Lower lobe of right lung (tissue), 2 donors: ENCODE measurements at regions not wholly inside any gene's neighbourhood (a gene's known extent, or its start where the extent isn't known, plus 50 kb on each side); places are given as distances from the start of the nearest gene placed in this dataset.

Experiments used
- ATAC-seq, 2 donors: fragments of 200-7000 bp; cut with Tn5 transposase; one replicate each; pipeline ENCODE4 v1.9.1; 2020 to 2022; ENCODE audit warnings: mild to moderate bottlenecking in 2 of 2, moderate library complexity in 2 of 2
- DNase-seq: peaks from one replicate; pipeline ENCODE4 v3.0.0-alpha.2; 2020
- H3K27ac ChIP-seq: fragments of 200-600 bp; one replicate; pipeline ENCODE4 v1.8.0; 2022
- H3K27me3 ChIP-seq: fragments of 200-600 bp; one replicate; pipeline ENCODE4 v1.8.0; 2022; ENCODE audit warnings: low read depth
- H3K36me3 ChIP-seq: fragments of 200-600 bp; one replicate; pipeline ENCODE4 v1.8.0; 2022; ENCODE audit warnings: mild to moderate bottlenecking
- H3K4me1 ChIP-seq: fragments of 200-600 bp; one replicate; pipeline ENCODE4 v1.8.0; 2022
- H3K4me3 ChIP-seq: fragments of 200-600 bp; one replicate; pipeline ENCODE4 v1.8.0; 2022; ENCODE audit warnings: mild to moderate bottlenecking
- H3K9me3 ChIP-seq: fragments of 200-600 bp; one replicate; pipeline ENCODE4 v1.8.0; 2022
- intact Hi-C: fragments of 100-400 bp; cut with DNase I; formaldehyde crosslinking; loops from one replicate; pipeline ENCODE4 v1.11.0; 2022
- TF ChIP-seq, protein P1 (sequence below): fragments of 200-600 bp; IDR thresholded peaks from one replicate; pipeline ENCODE4 v1.8.0; 2022; ENCODE audit warnings: antibody characterized with exemption, mild to moderate bottlenecking
- donor health status: DM: no; HTN: yes; CAD: no; lungs with severe emphysema.

DNA sequence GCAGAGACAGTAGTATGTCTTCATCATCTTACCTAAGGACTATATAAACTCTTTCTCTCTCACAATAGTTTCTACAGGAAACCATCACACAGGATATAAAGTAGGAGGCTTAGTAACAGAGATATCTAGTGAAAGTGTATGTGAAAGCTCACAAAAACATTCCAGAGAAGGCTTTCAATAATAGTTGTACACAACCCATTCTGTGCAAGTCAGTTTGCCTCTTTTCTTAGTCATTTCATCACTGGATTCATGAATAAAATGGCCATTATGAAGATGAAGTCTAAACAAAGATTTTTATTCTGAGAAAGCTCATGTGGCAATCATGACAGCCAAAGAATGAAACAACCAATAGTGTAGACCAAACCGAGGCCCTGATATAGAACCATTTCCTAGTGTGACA is 178.8 kb downstream of the GNAT3 start:
- no peak for ATAC-seq
- no peak for DNase-seq
- Histone ChIP-seq H3K9me3 (no peaks in the 10 kb centered on the region), H3K27ac (no peak overlapping the region), H3K4me1 (peaks cover 10% of the 10 kb centered on the region), H3K27me3 (no peaks in the 10 kb centered on the region), H3K36me3 (no peaks in the 10 kb centered on the region), H3K4me3 (no peak overlapping the region)
- intact Hi-C loops: no loop called here
- TF ChIP-seq, protein P1, sequence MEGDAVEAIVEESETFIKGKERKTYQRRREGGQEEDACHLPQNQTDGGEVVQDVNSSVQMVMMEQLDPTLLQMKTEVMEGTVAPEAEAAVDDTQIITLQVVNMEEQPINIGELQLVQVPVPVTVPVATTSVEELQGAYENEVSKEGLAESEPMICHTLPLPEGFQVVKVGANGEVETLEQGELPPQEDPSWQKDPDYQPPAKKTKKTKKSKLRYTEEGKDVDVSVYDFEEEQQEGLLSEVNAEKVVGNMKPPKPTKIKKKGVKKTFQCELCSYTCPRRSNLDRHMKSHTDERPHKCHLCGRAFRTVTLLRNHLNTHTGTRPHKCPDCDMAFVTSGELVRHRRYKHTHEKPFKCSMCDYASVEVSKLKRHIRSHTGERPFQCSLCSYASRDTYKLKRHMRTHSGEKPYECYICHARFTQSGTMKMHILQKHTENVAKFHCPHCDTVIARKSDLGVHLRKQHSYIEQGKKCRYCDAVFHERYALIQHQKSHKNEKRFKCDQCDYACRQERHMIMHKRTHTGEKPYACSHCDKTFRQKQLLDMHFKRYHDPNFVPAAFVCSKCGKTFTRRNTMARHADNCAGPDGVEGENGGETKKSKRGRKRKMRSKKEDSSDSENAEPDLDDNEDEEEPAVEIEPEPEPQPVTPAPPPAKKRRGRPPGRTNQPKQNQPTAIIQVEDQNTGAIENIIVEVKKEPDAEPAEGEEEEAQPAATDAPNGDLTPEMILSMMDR: no peak

DNA sequence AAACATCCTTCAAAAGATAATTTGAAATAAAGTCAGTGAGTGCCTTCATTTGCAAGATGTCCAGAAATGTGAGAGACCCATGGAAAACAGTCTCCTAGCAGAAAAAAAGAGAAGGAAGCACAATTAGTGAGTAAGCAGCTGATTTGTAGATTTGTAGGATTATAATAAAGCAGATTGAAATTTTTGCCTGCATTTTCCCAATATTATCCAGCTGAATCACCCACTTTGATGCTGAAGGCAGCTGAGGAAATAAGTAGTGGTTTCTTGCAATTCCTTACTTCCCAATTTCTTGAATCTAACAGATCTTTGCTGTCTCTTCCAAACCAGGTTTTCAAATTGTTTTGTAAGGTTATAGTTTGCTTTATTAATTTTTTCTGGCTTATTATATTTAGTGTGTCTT is 181.4 kb downstream of the GNAT3 start:
- Histone ChIP-seq H3K4me1 (peaks cover 10% of the 10 kb centered on the region), H3K27me3 (no peaks in the 10 kb centered on the region), H3K27ac (no peak overlapping the region), H3K4me3 (no peak overlapping the region), H3K36me3 (no peaks in the 10 kb centered on the region), H3K9me3 (no peaks in the 10 kb centered on the region)
- ATAC-seq: no peak
- intact Hi-C loops: no loop called here
- DNase-seq: no peak
- TF ChIP-seq, protein P1: no peak

DNA sequence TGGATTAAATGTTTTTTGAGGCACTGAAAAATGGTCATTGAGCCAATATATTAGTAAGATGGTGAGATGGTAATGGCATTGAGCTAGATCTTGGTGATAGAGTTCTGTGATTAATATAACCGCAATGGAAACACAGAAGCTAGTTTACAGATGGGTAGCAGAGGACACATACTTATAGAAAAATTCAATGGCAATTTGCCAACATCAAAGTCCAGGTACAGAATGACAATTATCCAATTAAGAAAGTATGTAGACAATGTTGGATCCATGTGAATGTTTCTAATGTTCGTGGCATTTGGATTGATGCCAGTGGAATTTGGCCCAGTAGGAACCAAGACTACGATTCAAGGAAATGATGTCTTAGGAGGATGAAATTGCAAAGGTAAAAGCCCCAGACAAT is 187.8 kb downstream of the GNAT3 start:
- ATAC-seq (no peak), DNase-seq (no peak)
- Histone ChIP-seq H3K9me3 (no peaks in the 10 kb centered on the region), H3K27me3 (no peaks in the 10 kb centered on the region), H3K4me1 (no peaks in the 10 kb centered on the region), H3K27ac (no peak overlapping the region), H3K4me3 (no peak overlapping the region), H3K36me3 (no peaks in the 10 kb centered on the region)
- intact Hi-C loops: no loop called here
- TF ChIP-seq, protein P1: no peak

DNA sequence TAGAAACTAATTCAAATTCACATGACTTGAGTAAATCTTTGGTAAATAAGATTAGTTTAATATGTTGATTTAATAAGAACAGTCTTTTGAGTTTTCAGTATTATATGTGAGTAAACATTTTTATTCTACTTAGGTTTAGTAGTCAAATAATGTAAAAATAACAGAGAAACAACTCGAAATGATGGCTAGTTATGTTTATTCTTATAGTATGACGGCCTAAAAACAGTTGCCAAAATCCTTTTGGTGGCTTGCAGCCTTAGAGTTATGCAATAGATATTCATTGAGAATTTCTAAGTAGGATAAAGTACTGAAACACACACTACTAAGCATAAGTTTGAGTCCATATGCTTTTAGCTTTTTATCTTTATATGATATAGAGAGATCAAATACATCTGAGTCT is 184.8 kb downstream of the GNAI1 start:
- no peak overlapping the region for H3K4me3 ChIP-seq
- H3K27me3 ChIP-seq: no peaks in the 10 kb centered on the region
- H3K4me1 ChIP-seq: no peaks in the 10 kb centered on the region
- TF ChIP-seq, protein P1: no peak
- DNase-seq (no peak), ATAC-seq (no peak)
- intact Hi-C loops: no loop called here
- H3K36me3 ChIP-seq: no peaks in the 10 kb centered on the region
- no peak overlapping the region for H3K27ac ChIP-seq
- no peaks in the 10 kb centered on the region for H3K9me3 ChIP-seq

DNA sequence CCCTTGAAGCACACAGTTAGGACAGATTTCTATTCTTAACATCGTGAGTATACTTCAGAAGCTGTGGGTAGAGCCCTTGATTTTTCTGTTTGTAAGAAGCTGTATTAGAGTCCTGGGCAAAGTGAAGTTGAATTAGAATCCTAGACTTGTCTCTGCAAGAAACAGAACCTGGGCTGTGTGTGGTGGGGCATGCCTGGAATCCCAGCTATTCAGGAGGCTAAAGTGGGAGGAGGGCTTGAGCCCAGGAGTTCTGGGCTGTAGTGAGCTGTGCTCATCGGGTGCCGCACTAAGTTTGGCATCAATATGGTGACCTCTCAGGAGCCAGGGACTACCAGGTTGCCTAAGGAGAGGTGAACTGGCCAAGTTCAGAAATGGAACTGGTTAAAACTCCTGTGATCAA is 183.4 kb downstream of the GNAI1 start:
- H3K4me1 ChIP-seq: no peaks in the 10 kb centered on the region
- no peak for DNase-seq
- no peaks in the 10 kb centered on the region for H3K9me3 ChIP-seq
- H3K4me3 ChIP-seq: no peak overlapping the region
- no peak overlapping the region for H3K27ac ChIP-seq
- intact Hi-C loops: no loop called here
- no peak for ATAC-seq
- TF ChIP-seq, protein P1: no peak
- H3K27me3 ChIP-seq: no peaks in the 10 kb centered on the region
- no peaks in the 10 kb centered on the region for H3K36me3 ChIP-seq

DNA sequence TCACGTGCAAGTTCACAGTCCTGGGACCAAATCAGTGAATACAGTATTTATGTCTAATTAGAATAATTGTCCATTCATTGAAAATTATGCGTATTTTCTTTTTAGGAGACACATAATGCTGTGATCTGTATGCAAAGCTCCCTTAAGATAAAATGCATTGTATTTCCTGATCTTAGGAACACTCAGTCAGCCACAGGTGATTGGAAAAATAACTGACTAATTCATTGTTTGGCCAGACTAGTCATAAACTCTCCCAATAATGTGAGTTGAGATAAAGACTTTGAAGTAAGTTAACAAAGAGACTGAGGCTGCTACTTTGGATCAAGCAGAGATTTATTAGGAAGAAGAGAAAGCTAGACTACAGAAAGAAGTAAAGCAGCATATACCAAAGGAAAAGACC is 182.2 kb downstream of the GNAI1 start:
- H3K27me3 ChIP-seq: no peaks in the 10 kb centered on the region
- TF ChIP-seq, protein P1: no peak
- H3K4me3 ChIP-seq: no peak overlapping the region
- peaks cover 5% of the 10 kb centered on the region for H3K4me1 ChIP-seq
- no peak for DNase-seq
- no peak for ATAC-seq
- H3K27ac ChIP-seq: no peak overlapping the region
- no peaks in the 10 kb centered on the region for H3K36me3 ChIP-seq
- H3K9me3 ChIP-seq: no peaks in the 10 kb centered on the region
- intact Hi-C loops: no loop called here
